HL-60/S4 (cell line): ENCODE measurements at regions not wholly inside any gene's neighbourhood (a gene's known extent, or its start where the extent isn't known, plus 50 kb on each side); places are given as distances from the start of the nearest gene placed in this dataset.

Source experiments
- in situ Hi-C: fragments of 300-500 bp; cut with MboI; formaldehyde crosslinking; loops from 2 replicates; pipeline ENCODE4 v1.14.3; 2022; ENCODE audit warnings: low sequenced_read_pairs

DNA sequence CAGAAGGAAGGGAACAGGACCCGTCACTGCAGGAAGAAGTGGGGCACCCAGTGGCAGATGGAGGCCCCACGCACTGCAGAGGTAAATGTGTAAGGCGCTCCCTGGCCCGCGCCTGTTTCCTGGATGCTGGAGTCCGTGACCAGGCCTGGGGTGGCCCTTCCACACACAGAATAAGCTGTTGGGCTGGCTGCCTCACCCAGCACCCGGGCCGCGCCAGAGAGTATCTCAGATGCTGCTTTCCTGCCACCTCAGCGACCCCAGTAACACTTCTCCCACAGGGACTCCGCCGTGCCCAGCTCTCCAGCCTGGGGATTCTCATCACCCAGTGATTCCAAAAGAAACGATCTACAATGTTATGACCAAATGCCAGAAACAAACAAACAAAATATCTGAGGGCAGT, 1993.1 kb downstream of the TP53TG3F start:
- in situ Hi-C loops: no loop called here

DNA sequence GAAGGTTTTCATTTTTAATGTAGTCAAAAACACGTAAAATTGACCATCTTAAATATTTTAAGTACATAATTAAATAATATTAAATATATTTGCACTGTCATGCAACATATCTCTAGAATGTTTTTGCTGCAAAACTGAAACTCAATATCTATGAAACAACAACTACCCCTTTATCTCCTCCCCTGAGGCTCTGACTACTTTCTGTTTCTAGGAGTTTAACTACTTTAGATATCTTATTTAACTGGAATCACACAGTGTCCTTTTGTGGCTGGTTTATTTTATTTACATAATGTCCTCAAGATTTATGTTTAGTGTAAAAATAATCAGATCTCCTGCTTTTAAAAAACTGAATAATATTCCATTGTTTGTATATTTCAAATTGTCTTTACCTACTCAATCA, 2003.9 kb downstream of the TP53TG3F start:
- in situ Hi-C loops: no loop called here

DNA sequence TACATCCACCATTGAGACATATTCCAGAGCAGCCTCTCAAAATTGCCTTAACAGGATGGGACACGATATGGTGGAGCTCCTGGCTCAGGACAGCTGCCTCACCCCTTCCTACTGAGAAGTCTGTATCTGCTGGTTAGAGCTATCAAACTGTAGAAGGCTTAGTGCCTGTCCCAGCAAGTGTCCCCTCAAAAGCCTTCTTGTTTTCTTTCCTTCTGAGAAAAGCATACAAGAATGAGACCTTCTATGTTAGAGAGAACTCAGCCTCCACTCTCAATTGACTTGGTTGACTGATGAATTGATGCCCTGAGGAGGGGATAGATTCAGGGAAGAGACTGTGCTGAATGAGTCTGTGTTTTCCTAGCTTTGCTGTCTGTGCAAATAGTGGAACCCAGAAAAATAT, 2020.9 kb downstream of the TP53TG3F start:
- in situ Hi-C loops: loop anchor here (25.0 kb wide), 1 partner anchor 93 kb away; no protein-coding TSS in a partner anchor

DNA sequence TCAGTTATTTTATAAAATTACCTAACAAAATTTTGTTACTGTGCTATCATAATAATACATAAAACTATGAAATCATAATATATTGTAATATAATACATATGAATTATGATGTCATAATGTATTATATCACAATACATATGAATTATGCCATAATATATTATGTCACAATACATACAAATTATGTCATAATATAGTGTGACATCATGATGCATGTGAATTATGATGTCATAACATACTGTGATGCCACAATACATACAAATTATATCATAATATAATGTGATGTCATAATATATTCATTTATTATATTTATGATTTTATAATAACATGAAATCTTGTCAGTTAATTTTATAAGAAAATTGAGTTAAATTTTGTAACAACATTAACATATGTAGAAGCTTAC, 2021.6 kb downstream of the TP53TG3F start:
- in situ Hi-C loops: loop anchor here (25.0 kb wide), 1 partner anchor 94 kb away; no protein-coding TSS in a partner anchor

DNA sequence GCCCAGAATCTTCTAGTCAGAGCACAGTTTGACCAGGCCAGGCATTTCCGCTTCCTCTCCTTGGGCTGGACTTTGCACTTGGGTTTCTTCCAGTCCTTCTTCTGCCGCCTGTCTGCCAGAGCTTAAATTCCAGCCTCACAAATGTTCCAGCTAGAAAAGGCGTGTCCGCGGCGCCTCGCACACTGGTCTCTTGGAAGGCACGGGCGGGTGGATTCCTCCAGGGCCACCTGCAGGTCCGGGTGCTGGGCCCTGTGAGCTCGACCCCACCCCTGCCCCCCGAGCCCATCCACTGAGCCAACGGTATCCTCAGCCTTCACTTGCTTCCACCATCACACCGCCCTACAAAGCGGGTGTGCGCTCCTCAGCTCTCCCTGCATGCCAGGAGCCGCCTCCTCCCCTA, 2026.5 kb downstream of the TP53TG3F start:
- in situ Hi-C loops: loop anchor here (25.0 kb wide), 1 partner anchor 99 kb away; no protein-coding TSS in a partner anchor

DNA sequence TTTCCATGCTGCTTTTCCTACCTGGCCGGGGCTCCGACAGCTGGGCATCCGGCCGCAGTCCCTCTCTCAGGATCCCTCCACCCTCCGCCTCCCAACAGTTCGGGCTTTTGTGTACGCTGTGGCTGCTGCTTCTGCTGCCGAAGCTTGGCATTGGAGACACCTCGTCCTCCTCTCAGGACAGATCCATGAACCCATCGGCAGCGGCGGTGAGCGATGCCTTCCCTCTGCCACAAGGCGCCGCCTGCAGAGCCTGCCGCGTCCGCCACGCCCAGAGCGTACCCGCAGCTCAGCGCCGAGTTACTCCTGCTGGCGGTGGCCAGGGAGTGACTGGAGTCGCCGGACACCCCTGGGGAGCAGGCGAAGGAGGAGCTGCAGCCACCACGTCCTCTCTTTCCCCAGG, 2032.8 kb downstream of the TP53TG3F start:
- in situ Hi-C loops: loop anchor here (25.0 kb wide), 1 partner anchor 105 kb away; no protein-coding TSS in a partner anchor

DNA sequence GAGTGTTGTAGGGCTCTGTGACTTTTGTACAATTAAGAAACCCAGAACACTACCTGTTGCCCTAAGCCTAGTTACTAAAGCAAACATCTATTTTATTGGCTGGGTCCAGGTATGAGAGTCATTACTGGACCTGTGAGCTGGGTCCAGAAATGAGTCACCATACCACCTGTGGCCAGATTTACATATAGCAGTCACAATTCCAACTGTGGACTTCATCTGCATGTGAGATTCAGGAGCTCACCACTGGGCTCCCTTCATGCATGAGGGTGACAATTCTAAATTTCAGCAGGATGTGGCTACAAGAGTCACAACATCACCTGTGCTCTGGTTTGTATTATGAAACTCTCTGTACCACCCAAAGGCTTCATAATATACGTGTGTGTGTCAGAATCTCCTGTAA, 2038.0 kb downstream of the TP53TG3F start:
- in situ Hi-C loops: loop anchor here (25.0 kb wide), 1 partner anchor 110 kb away; no protein-coding TSS in a partner anchor

DNA sequence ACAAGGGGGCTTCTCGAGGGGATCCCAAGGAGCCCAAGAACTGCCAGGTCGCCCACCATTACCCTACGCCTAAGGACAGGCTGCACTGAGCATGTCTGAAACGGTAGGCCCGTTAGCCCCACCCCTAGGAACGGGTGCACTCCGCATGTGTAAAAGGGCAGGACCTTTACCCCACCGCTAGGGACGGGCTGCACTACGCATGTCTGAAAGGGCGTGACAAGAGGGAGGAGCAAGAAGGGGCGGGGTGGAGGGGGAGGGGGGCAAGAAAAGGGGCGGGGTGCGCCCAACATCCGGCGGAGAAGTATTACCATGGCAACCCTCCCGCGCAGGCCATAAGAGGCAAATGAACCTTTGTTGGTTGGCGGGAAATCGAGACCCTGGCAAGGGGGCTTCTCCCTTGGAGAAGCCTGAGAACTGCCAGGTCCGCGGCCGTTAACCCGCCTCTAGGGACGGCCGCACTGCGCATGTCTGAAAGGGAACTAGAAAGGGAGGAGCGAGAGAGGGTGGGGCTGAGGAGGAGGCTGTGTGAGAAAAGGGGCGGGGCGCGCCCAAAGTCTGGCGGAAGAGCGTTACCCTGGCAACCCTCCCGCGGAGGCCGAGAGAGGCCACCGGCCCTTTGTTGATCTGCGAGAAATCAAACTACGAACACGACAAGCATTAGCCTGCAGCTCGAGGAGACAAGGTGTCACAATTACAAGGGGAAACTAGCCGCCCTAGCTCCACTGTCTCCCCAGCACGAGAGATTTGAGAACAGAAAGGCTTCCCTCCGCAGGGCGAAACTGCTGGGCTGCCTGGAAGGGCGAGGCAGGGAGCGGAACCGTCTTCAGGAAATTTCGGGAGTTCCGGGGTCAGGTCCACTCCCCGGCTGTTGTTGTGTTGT, 2046.8 kb downstream of the TP53TG3F start:
- in situ Hi-C loops: no loop called here

DNA sequence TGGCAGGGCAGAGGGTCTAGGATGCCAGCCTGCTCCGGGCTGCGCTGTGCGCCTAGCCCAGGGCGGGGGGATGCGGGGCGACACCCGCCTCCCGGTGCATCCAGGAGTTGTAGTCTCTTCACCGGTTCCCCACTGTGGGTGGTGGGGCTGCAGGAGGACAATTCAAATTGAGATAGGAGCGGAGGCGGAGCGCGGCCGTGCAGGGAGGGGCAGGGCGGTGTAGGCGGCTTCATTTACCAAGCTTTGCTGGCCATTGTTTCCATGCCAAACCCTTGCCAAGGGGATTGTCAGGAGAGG, 2047.4 kb downstream of the TP53TG3F start:
- in situ Hi-C loops: no loop called here

DNA sequence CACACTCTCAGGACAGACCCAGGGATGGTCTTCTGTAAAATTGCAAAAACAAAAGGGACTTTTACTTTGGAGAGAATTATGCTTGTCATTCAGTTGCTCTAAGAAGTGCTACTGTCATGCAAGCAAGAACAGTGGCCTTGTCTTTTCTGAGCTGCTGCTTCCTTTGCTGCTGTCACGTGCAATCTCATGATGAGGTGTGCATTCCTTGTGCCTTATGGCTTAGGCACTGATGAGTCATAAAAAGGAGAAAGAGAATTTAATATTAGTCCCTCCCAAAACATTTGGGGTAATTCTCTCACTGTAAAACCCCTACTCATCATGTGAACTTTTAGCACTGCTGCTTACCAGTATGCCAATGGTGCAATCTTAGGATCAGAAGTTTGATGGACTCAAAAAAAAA, 2051.3 kb downstream of the TP53TG3F start:
- in situ Hi-C loops: no loop called here

DNA sequence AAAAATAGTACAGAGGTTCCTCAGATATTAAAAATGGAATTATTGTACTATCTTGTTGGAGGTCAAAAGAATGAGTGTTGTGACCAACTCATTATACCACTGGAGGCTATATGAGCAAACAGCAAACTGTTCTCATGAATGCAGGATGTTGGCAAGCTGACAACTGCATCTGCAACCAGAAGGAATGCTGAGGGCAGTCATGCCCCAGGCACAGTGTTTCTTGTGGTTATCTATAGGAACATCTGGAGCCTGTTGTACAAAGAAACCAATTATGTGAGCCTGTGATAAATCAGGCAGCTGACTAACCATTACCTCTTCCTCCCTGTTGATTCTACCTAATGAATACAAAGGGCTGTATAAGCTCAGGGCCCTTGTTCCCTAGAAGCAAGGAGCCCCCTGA, 2057.1 kb downstream of the TP53TG3F start:
- in situ Hi-C loops: no loop called here

DNA sequence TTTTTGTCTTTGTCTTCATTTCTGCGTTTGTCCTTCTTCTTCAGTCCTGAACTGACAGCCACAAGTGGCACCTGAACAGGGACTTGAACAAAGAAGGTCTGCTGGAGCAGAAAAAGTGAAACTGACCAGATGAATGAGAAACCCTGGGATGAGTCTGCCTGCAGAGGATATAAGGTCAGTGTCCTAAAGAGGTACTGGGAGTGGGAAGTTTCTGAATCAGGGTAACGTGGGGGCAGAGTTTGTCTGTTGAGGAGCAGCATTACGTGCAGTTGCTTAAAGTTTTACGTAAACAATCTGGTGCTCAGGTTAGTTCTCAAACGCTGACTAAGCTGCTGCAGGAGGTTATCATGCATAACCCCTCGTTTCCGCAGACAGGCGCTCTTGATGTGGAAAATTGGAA, 2057.6 kb downstream of the TP53TG3F start:
- in situ Hi-C loops: no loop called here

DNA sequence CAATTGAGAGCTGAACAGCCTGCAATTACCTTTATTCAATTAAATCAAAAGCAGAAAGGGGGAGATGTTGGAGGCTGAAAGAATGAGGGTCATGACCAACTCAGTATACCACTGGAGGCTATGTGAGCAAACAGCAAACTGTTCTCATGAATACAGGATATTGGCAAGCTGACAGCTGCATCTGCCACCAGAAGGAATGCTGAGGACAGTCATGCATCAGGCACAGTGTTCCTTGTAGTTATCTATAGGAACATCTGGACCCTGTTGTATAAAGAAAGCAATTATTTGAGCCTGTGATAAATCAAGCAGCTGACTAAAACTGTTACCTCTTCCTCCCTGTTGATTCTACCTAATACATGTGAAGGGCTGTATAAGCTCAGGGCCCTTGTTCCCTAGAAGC, 2064.6 kb downstream of the TP53TG3F start:
- in situ Hi-C loops: no loop called here

DNA sequence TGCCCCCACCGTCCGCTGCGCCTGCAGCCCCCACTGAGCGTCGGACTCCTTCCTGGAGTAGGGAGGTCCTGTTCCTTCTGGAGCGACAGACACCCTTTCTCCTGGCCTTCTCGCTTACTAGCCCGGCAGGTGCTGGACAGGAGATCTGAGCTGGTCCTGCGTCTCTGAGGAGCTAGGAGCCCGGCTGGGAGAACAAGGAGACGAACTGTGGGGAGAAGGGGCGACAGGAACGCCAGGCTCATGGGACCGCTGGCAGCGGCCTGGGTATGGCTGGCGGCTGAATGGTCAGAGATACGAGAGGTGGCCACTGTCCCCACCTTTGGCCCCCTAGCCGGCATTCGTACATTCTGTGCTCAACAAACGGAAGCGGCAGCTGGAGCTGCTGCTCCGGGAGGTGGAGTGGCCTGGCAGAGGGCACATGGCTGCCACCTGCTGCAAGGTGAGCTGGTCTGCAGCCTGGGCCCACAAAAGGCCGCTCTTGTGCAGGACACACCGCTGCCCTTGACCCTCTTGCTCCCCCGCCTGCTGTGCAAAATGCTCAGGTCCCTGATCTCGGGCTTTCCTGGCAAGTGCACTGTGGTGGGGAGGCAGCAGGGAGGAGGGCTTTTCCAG, 2066.7 kb downstream of the TP53TG3F start:
- in situ Hi-C loops: no loop called here

DNA sequence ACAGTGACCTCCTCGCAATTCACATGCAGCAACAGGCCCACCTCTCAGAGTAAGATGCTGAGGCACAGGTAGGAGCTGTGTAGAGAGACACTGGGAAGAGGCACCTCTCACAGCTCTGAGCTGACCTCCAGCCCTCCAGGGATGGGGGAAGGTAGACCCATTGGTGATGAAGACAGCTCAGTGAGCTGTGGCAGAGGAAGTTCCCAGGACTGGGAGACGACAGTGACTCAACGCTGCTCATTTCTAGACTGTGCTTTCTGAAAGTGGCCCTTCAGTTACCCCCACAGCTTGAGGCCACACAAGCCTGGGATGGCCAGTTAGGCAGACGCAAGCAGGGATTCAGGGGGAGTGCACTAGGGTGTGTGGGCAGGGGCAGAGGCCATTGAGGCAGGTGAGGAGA, 2073.2 kb downstream of the TP53TG3F start:
- in situ Hi-C loops: no loop called here

DNA sequence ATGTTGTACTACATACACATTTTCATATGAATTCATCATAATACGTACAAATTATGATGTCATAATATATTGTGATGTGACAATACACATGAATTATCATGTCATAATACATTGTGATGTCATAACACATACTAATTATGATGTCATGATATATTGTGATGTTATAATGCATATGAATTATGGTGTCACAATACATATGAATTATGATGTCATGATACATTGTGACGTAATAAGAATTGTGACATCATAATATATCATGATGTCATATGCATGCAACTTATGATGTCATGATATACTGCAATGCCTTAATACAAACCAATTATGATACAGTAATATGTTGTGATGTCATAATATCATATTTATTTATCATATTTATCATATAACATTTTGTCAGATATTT, 2074.3 kb downstream of the TP53TG3F start:
- in situ Hi-C loops: no loop called here

DNA sequence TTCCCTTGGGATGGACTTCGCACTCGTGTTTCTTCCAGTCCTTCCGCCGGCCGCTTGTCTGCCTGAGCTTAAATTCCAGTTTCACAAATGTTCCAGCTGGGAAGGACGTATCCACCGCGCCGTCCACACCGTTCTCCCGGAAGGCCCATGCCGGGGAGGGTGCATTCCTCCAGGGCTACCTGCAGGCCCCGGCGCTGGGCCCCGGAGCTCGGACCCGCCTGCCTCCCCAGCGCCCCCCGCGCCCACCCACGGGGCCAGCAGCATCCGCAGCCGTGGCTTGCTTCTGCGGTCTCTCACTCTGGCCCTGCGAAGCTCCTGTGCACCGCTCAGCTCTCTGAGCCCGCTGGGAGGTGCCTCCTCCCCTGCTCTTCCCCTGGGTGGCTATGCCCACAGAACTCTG, 2084.1 kb downstream of the TP53TG3F start:
- in situ Hi-C loops: no loop called here

DNA sequence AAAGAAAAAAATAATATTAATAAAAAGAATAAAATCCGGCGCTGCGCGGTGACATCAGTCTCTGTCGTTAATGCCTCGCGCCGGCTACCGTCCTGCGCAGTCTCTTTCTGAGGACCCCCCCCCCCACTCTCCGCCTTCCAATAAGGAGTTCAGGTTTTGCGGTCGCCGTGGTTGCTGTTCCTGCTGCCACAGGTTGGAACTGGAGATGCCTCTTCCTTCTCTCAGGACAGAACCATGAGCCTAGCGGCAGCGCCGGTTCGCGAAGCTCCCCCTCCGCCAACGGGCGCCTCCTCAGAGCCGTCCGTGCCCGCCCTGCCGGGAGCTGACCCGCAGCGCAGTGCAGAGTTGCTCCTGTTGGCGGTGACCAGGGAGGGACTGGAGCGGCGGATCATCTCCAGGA, 2093.4 kb downstream of the TP53TG3F start:
- in situ Hi-C loops: no loop called here

DNA sequence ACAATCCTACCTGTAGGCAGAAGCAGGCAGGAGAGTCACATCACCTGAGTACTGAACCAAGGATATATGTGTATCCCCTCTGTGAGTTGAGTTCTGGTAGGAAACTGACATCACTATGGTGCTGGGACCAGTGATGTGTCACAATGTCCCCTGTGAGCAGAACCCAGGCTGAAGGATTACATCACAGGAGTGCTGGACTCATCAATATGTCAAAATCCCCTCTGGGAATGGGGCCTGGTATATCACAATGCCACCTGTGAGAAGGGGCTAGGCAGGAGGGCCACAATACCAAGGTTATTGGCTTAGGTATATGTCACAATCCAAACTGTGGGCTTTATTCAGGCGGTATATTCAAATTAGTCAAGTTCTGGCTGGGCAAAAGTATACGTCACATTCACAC, 2098.3 kb downstream of the TP53TG3F start:
- in situ Hi-C loops: no loop called here

DNA sequence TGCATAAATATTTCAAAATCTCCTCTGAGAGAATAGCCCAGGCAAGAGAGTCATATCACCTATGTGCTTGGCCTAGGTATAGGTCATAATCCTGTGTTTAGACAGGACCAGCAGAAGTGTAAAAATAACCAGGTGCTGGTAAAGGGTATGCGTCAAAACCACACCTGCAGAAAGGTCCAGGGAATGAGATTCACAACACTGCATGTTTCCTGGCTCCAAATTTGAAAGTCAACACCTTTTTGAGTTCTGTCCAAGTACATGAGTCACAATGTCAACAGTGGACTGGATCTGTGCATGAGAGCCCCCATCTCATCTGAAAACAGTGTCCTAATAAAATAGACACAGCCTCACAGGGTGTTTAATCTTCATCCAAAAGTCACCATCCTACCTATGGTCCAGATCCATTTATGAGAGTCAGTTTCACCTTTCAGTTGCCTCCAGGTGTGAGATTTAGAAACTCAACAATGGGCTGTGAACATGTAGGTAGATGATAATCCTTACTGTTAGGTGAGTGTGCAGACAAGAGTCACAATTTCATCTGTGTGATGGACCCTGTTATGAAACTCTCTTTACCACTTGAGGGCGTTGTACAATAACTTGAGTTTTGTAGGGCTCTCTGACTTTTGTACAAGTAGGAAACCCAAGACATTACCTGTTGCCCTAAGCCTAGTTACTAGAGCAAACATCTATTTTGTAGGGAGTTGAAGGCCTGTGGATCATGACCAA, 2100.7 kb downstream of the TP53TG3F start:
- in situ Hi-C loops: no loop called here

DNA sequence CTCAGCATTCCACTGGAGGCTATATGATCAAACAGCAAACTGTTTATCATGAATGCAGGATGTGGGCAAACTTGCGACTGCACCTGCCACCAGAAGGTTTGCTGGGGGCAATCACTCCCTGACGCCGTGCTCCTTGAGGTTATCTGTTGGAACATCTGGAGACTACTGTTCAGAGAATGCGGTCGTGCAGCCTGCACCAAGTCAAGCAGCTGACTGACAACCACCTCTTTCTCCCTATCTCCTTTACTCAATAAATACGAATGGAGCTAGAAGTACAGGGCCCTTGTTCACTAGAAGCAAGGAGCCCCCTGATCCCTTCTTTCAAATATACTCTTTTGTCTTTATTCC, 2101.2 kb downstream of the TP53TG3F start:
- in situ Hi-C loops: no loop called here

DNA sequence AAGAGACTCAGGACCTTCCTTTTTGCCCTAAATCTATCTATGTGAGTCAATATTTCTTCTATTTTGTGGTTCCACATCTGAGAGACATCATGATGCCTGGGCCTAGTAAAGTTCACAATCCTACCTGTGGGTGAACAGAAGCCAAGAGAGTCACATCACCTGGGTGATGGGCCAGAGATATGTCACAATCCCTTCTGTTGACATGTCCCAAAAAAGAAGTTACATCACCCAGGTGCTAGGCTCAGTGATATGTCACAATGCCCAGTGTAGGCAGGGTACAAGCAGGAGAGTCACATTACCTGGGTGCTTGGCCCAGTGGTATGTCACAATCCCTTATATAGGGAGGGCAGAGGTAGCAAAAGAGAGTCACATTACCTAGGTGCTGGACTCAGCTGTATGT, 2101.9 kb downstream of the TP53TG3F start:
- in situ Hi-C loops: no loop called here
